Adrenal gland (tissue), 5 donors: ENCODE measurements at regions not wholly inside any gene's neighbourhood (a gene's known extent, or its start where the extent isn't known, plus 50 kb on each side); places are given as distances from the start of the nearest gene placed in this dataset.

Source experiments
- CTCF ChIP-seq, 6 experiments: fragments of 450-650 bp in 4 of 6; fragments of 200-600 bp in 2 of 6; sonication (generic) in 1 of 6; IDR thresholded peaks; 1 replicate in 5 of 6; 2 replicates in 1 of 6; pipeline versions ENCODE4 v1.5.1 to v1.8.0; 2016 to 2021; ENCODE audit warnings: antibody characterized with exemption in 6 of 6, mild to moderate bottlenecking in 2 of 6, moderate library complexity in 1 of 6
- POLR2A ChIP-seq, 2 donors: fragments of 450-650 bp; IDR thresholded peaks; one replicate each; pipeline ENCODE4 v1.6.1; 2017; ENCODE audit warnings: antibody characterized with exemption in 2 of 2, mild to moderate bottlenecking in 2 of 2, moderate library complexity in 1 of 2
- donor health status: DM: no; HTN: no; CAD: no.

- no peak for TF ChIP-seq CTCF (IDR thresholded peaks at IDR 0.05)
- TF ChIP-seq POLR2A (IDR thresholded peaks at IDR 0.05): no peak
Observed at GRCh38 chr2:149702571-149702970, 115.0 kb upstream of the MMADHC start.
